ENCODE measurements at regions not wholly inside any gene's neighbourhood (a gene's known extent, or its start where the extent isn't known, plus 50 kb on each side); places are given as distances from the start of the nearest gene placed in this dataset.

GRCh38 chr15:69577397-69577796 is 124.8 kb downstream of the RPLP1 start:
- no peak for DNase-seq

GRCh38 chr15:69578252-69578651 is 125.6 kb downstream of the RPLP1 start:
- no peak for DNase-seq

GRCh38 chr15:69578787-69579583 is 126.4 kb downstream of the RPLP1 start:
- no peak for DNase-seq

GRCh38 chr15:69579950-69580618 is 127.5 kb downstream of the RPLP1 start:
- no peak for DNase-seq

- peak; percentile 61 for DNase-seq
Measured at GRCh38 chr15:69583626-69584025, 131.0 kb downstream of the RPLP1 start.

GRCh38 chr15:69585937-69586336 is 133.3 kb downstream of the RPLP1 start:
- DNase-seq: no peak

- DNase-seq: no peak
Measured at GRCh38 chr15:69586721-69587120, 134.1 kb downstream of the RPLP1 start.

- DNase-seq: no peak
Measured at GRCh38 chr15:69587723-69588426, 135.3 kb downstream of the RPLP1 start.

GRCh38 chr15:69590201-69590710 is 137.6 kb downstream of the RPLP1 start:
- DNase-seq: no peak

- no peak for DNase-seq
Measured at GRCh38 chr15:69590932-69591524, 138.4 kb downstream of the RPLP1 start.

GRCh38 chr15:69591905-69592508 is 139.4 kb downstream of the RPLP1 start:
- no peak for DNase-seq

GRCh38 chr15:69592954-69593353 is 140.3 kb downstream of the RPLP1 start:
- DNase-seq: no peak

GRCh38 chr15:69593488-69593887 is 140.9 kb downstream of the RPLP1 start:
- no peak for DNase-seq

GRCh38 chr15:69593981-69594966 is 141.7 kb downstream of the RPLP1 start:
- DNase-seq: peak; percentile 70

- no peak for DNase-seq
Measured at GRCh38 chr15:69595009-69595791, 142.6 kb downstream of the RPLP1 start.

- DNase-seq: no peak
Measured at GRCh38 chr15:69597061-69597592, 144.5 kb downstream of the RPLP1 start.

- no peak for DNase-seq
Measured at GRCh38 chr15:69599271-69599670, 146.7 kb downstream of the RPLP1 start.

- DNase-seq: no peak
Measured at GRCh38 chr15:69600556-69601085, 148.0 kb downstream of the RPLP1 start.

- DNase-seq: peak; percentile 31
Measured at GRCh38 chr15:69601711-69602504, 149.3 kb downstream of the RPLP1 start.
